ENCODE measurements at regions not wholly inside any gene's neighbourhood (a gene's known extent, or its start where the extent isn't known, plus 50 kb on each side); places are given as distances from the start of the nearest gene placed in this dataset.
"Not testable (repeated sequence)": the region's sequence is repeated elsewhere in the genome, so short reads cannot be mapped to it uniquely, and the experiment has no call there.

DNA sequence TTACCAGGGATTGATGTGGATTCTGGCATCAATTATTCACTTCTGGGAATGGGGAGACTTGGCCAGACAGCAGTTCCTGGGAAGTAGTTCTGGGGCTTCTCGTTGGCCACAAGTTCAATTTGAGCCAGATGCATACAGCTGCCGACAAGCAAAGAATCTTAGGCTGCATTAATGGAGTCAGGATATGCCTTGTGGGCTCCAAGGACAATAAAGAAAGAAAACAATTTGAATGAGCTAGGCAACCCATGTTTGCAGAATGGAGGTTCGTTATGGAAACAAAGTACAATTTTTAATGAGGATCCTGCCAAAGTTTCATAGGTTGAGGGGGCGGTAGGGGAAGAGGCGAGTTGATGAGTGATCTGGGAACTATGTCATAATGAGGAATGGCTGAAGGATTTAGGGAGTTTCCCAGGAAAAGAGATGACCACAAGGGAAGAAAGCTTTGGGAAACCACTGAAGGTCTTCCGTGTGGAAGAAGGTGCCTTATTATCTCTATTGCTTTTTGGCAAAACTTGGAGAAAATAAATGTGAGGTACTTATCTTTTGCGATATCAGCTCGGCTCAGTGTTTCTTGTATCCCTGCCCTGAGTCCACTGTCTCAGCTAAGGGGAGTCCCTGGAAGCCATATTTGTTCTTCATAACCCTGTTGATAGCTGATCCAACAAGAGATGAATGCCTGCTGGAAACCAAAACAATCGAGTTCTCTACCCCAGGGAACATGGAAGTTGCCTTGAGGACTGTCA, 181.0 kb upstream of the ZNF217 start:
- peaks cover 11% of the 10 kb centered on the region for H3K4me1 ChIP-seq (ENCODE audit: control insufficient read depth, insufficient read depth, low read length)
- H3K4me3 ChIP-seq (ENCODE audit: low read length): no peak overlapping the region
- H3K27me3 ChIP-seq (ENCODE audit: control insufficient read depth, insufficient read depth, low read length): no peaks in the 10 kb centered on the region
- H3K36me3 ChIP-seq (ENCODE audit: control insufficient read depth, insufficient read depth, low read length): no peaks in the 10 kb centered on the region
- no peaks in the 10 kb centered on the region for H3K9me3 ChIP-seq (replicated peaks; ENCODE audit: control insufficient read depth, low read depth, low read length)
- 32% methylated on average over 9 of the region's 9 CpGs for WGBS (ENCODE audit: insufficient coverage)
- H3K27ac ChIP-seq (ENCODE audit: low read length): peak overlapping the region; percentile 70
- peak; percentile 93 for DNase-seq

DNA sequence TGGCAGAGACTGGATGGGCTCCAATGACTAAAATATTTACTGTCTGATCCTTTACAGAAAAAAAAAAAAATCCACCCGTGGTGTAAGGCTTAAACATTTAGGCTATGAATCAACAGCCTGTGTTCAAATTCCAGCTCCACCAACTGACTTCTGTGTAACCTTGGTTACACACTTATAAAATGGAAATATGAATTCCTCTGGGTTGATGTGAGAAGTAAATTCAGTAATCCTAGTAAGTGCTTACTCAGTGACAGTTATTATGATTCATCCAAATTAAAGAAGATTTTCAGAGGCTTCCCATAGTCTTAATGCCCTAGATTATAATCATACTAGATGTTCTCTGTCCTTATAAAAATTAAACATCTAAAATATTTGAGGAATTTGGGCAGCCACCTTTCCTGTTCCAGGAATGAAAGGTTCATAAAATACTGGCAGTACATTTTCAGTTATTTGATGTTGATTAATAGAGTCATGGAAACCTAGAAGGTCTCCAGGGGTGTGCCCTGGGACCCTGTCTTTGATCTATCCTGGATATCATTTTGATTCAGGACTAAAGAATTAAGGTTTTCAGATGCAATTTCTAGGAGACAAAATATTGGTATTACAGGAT, 180.3 kb upstream of the ZNF217 start:
- no peaks in the 10 kb centered on the region for H3K36me3 ChIP-seq (ENCODE audit: control insufficient read depth, insufficient read depth, low read length)
- peak; percentile 94 for DNase-seq
- no peak overlapping the region for H3K4me3 ChIP-seq (ENCODE audit: low read length)
- H3K9me3 ChIP-seq (replicated peaks; ENCODE audit: control insufficient read depth, low read depth, low read length): no peaks in the 10 kb centered on the region
- peaks cover 11% of the 10 kb centered on the region for H3K4me1 ChIP-seq (ENCODE audit: control insufficient read depth, insufficient read depth, low read length)
- H3K27me3 ChIP-seq (ENCODE audit: control insufficient read depth, insufficient read depth, low read length): no peaks in the 10 kb centered on the region
- H3K27ac ChIP-seq (ENCODE audit: low read length): peak overlapping the region; percentile 88
- no CpG with 5 or more reads among the region's 1 CpG for WGBS (ENCODE audit: insufficient coverage)

- peaks cover 11% of the 10 kb centered on the region for H3K4me1 ChIP-seq (ENCODE audit: control insufficient read depth, insufficient read depth, low read length)
- WGBS (ENCODE audit: insufficient coverage): 49% methylated on average over 4 of the region's 10 CpGs
- H3K4me3 ChIP-seq (ENCODE audit: low read length); H3K36me3 ChIP-seq (ENCODE audit: control insufficient read depth, insufficient read depth, low read length); H3K9me3 ChIP-seq (replicated peaks; ENCODE audit: control insufficient read depth, low read depth, low read length); H3K27me3 ChIP-seq (ENCODE audit: control insufficient read depth, insufficient read depth, low read length); DNase-seq: not testable (repeated sequence)
- peak overlapping the region; percentile 88 for H3K27ac ChIP-seq (ENCODE audit: low read length)
Observed at GRCh38 chr20:53773066-53773791, 179.6 kb upstream of the ZNF217 start.

DNA sequence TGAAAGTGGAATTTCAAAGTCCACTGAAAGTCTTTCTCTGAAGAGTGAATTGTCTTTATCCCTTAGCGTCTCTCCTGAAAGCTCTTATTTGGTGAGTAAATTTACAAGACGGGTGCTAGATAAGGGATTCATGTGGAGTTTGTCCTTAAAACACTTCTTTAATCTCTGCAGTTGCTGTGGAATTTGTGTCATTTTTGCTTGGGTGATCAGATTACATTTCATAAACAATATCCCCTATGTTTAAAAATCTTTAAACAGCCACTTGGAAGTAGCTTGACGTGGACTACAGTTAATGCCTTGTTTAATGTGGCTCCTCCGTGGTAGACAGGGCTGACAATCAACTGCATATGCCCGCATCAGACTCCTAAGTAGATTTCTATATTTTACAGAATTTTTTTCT, 175.4 kb upstream of the ZNF217 start:
- Histone ChIP-seq H3K36me3 (ENCODE audit: control insufficient read depth, insufficient read depth, low read length) (no peaks in the 10 kb centered on the region), H3K9me3 (replicated peaks; ENCODE audit: control insufficient read depth, low read depth, low read length) (no peaks in the 10 kb centered on the region), H3K27ac (ENCODE audit: low read length) (no peak overlapping the region), H3K4me1 (ENCODE audit: control insufficient read depth, insufficient read depth, low read length) (peaks cover 10% of the 10 kb centered on the region), H3K4me3 (ENCODE audit: low read length) (no peak overlapping the region), H3K27me3 (ENCODE audit: control insufficient read depth, insufficient read depth, low read length) (no peaks in the 10 kb centered on the region)
- no CpG with 5 or more reads among the region's 5 CpGs for WGBS (ENCODE audit: insufficient coverage)
- DNase-seq: no peak

GRCh38 chr20:53768329-53768728, 174.7 kb upstream of the ZNF217 start:
- Histone ChIP-seq H3K36me3 (ENCODE audit: control insufficient read depth, insufficient read depth, low read length) (no peaks in the 10 kb centered on the region), H3K4me3 (ENCODE audit: low read length) (no peak overlapping the region), H3K4me1 (ENCODE audit: control insufficient read depth, insufficient read depth, low read length) (peaks cover 8% of the 10 kb centered on the region), H3K27ac (ENCODE audit: low read length) (no peak overlapping the region), H3K9me3 (replicated peaks; ENCODE audit: control insufficient read depth, low read depth, low read length) (no peaks in the 10 kb centered on the region), H3K27me3 (ENCODE audit: control insufficient read depth, insufficient read depth, low read length) (no peaks in the 10 kb centered on the region)
- WGBS (ENCODE audit: insufficient coverage): 60% methylated on average over 2 of the region's 4 CpGs
- DNase-seq: no peak

- peaks cover 4% of the 10 kb centered on the region for H3K4me1 ChIP-seq (ENCODE audit: control insufficient read depth, insufficient read depth, low read length)
- H3K36me3 ChIP-seq (ENCODE audit: control insufficient read depth, insufficient read depth, low read length): no peaks in the 10 kb centered on the region
- DNase-seq: no peak
- H3K27me3 ChIP-seq (ENCODE audit: control insufficient read depth, insufficient read depth, low read length): no peaks in the 10 kb centered on the region
- no peak overlapping the region for H3K27ac ChIP-seq (ENCODE audit: low read length)
- H3K4me3 ChIP-seq (ENCODE audit: low read length): no peak overlapping the region
- WGBS (ENCODE audit: insufficient coverage): 82% methylated on average over 2 of the region's 6 CpGs
- no peaks in the 10 kb centered on the region for H3K9me3 ChIP-seq (replicated peaks; ENCODE audit: control insufficient read depth, low read depth, low read length)
Observed at GRCh38 chr20:53767206-53767930, 173.7 kb upstream of the ZNF217 start.

DNA sequence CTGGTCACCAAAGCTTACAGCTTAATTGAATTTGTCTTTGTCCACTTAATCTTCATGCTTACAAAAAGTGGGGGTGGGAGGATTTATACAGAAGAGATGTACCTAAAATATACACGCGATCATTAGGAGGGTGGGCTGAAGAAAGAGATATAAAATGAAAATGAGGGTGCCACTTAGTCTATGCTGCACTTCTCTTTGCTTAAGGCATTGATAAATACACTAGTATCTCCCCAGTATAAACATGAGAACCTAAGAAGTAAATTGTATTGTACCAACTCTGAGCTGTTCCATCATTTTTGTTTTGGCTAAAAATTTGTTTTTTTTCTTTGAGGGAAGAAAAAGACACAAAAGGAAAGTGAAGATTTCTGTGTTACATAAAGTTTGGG, 170.8 kb upstream of the ZNF217 start:
- no CpG with 5 or more reads among the region's 2 CpGs for WGBS (ENCODE audit: insufficient coverage)

GRCh38 chr20:53763707-53764414, 170.2 kb upstream of the ZNF217 start:
- Histone ChIP-seq H3K36me3 (ENCODE audit: control insufficient read depth, insufficient read depth, low read length) (no peaks in the 10 kb centered on the region), H3K4me1 (ENCODE audit: control insufficient read depth, insufficient read depth, low read length) (peaks cover 4% of the 10 kb centered on the region), H3K4me3 (ENCODE audit: low read length) (no peak overlapping the region), H3K9me3 (replicated peaks; ENCODE audit: control insufficient read depth, low read depth, low read length) (no peaks in the 10 kb centered on the region), H3K27me3 (ENCODE audit: control insufficient read depth, insufficient read depth, low read length) (no peaks in the 10 kb centered on the region), H3K27ac (ENCODE audit: low read length) (no peak overlapping the region)
- 44% methylated on average over 4 of the region's 12 CpGs for WGBS (ENCODE audit: insufficient coverage)
- peak; percentile 83 for DNase-seq

More for the DNA sequence above, 170.8 kb upstream of the ZNF217 start:
- Histone ChIP-seq H3K9me3 (replicated peaks; ENCODE audit: control insufficient read depth, low read depth, low read length) (no peaks in the 10 kb centered on the region), H3K4me1 (ENCODE audit: control insufficient read depth, insufficient read depth, low read length) (peaks cover 4% of the 10 kb centered on the region), H3K36me3 (ENCODE audit: control insufficient read depth, insufficient read depth, low read length) (no peaks in the 10 kb centered on the region), H3K4me3 (ENCODE audit: low read length) (no peak overlapping the region), H3K27me3 (ENCODE audit: control insufficient read depth, insufficient read depth, low read length) (no peaks in the 10 kb centered on the region), H3K27ac (ENCODE audit: low read length) (no peak overlapping the region)
- no peak for DNase-seq

- H3K4me1 ChIP-seq (ENCODE audit: control insufficient read depth, insufficient read depth, low read length); H3K36me3 ChIP-seq (ENCODE audit: control insufficient read depth, insufficient read depth, low read length); H3K27ac ChIP-seq (ENCODE audit: low read length); H3K9me3 ChIP-seq (replicated peaks; ENCODE audit: control insufficient read depth, low read depth, low read length); DNase-seq; H3K4me3 ChIP-seq (ENCODE audit: low read length); H3K27me3 ChIP-seq (ENCODE audit: control insufficient read depth, insufficient read depth, low read length): not testable (repeated sequence)
- 100% methylated on average over 6 of the region's 11 CpGs for WGBS (ENCODE audit: insufficient coverage)
Observed at GRCh38 chr20:53762423-53762798, 168.8 kb upstream of the ZNF217 start.

Measured in muscle of leg (tissue), 3 donors.